ENCODE measurements at regions not wholly inside any gene's neighbourhood (a gene's known extent, or its start where the extent isn't known, plus 50 kb on each side); places are given as distances from the start of the nearest gene placed in this dataset. TPM values are rescaled to one million over a fixed set of nuclear protein-coding genes. Genes with fewer than 3 reads are reported as not detected.
"Not testable (repeated sequence)": the region's sequence is repeated elsewhere in the genome, so short reads cannot be mapped to it uniquely, and the experiment has no call there.

GRCh38 chr5:62232218-62232617 is 73.8 kb upstream of the KIF2A start:
- DNase-seq = not testable (repeated sequence)

- not testable (repeated sequence) for DNase-seq
These were observed 72.6 kb upstream of the KIF2A start for GRCh38 chr5:62233083-62234046.

GRCh38 chr5:62236593-62236992 is 69.4 kb upstream of the KIF2A start:
- peak; percentile 57 for DNase-seq

GRCh38 chr5:62237944-62238343 is 68.1 kb upstream of the KIF2A start:
- not testable (repeated sequence) for DNase-seq

GRCh38 chr5:62238584-62238983 is 67.4 kb upstream of the KIF2A start:
- DNase-seq = not testable (repeated sequence)

GRCh38 chr5:62240494-62240893 is 65.5 kb upstream of the KIF2A start:
- not testable (repeated sequence) for DNase-seq

GRCh38 chr5:62242000-62242399 is 64.0 kb upstream of the KIF2A start:
- not testable (repeated sequence) for DNase-seq

- DNase-seq = not testable (repeated sequence)
These were observed 63.0 kb upstream of the KIF2A start for GRCh38 chr5:62243046-62243445.

- DNase-seq = not testable (repeated sequence)
These were observed 57.8 kb upstream of the KIF2A start for GRCh38 chr5:62248192-62248591.

GRCh38 chr5:62250085-62250484 is 55.9 kb upstream of the KIF2A start:
- not testable (repeated sequence) for DNase-seq

GRCh38 chr5:62250919-62251318 is 55.1 kb upstream of the KIF2A start:
- DNase-seq = not testable (repeated sequence)

- DNase-seq = not testable (repeated sequence)
These were observed 53.5 kb upstream of the KIF2A start for GRCh38 chr5:62252519-62252918.

- DNase-seq = not testable (repeated sequence)
These were observed 50.5 kb upstream of the KIF2A start for GRCh38 chr5:62255551-62255950.

GRCh38 chr5:62256161-62257019 is 49.6 kb upstream of the KIF2A start:
- no peak for DNase-seq

Small RNA genes lying in the stretch of these regions (small RNA-seq; reads per million reads assigned to genes)
- not detected for gene RN7SKP157 (ENCODE audit: low replicate concordance)
- not detected for gene RNU6-913P (ENCODE audit: low replicate concordance)

Data from tongue (tissue), 2 donors.